ENCODE measurements at regions not wholly inside any gene's neighbourhood (a gene's known extent, or its start where the extent isn't known, plus 50 kb on each side); places are given as distances from the start of the nearest gene placed in this dataset.

GRCh38 chr14:66405158-66405557 lies 81.0 kb upstream of the CCDC196 start:
- TF ChIP-seq CTCF (IDR thresholded peaks at IDR 0.05), result no peak
- no peak for TF ChIP-seq ZFX (IDR thresholded peaks at IDR 0.05; ENCODE audit: borderline replicate concordance)

Measured in 22Rv1 (cell line).